Activated CD8-positive, alpha-beta T cell treated with anti-CD3 and anti-CD28 coated beads, Interleukin-2, amount 10 ng/mL, durations not matched to agents 7 days and 5 days (primary cell): ENCODE measurements at regions not wholly inside any gene's neighbourhood (a gene's known extent, or its start where the extent isn't known, plus 50 kb on each side); places are given as distances from the start of the nearest gene placed in this dataset.

ENCODE experiments used
- ATAC-seq: fragments of 150-1000 bp; cut with Tn5 transposase; one replicate; pipeline ENCODE4 v1.10.0; 2021; ENCODE audit warnings: moderate library complexity
- CTCF ChIA-PET: fragments of 350-600 bp; sonication (Branson Sonifier 250); formaldehyde crosslinking; loops from one replicate; lab custom pipeline; 2021; ENCODE audit warnings: antibody characterized with exemption; lab: Charles Lee
- POLR2A ChIA-PET: fragments of 350-600 bp; sonication (Branson Sonifier 250); formaldehyde crosslinking; loops from one replicate; lab custom pipeline; 2021; ENCODE audit warnings: antibody characterized with exemption; lab: Charles Lee
- DNase-seq: peaks from one replicate; pipeline ENCODE4 v3.0.0-alpha.2; 2020
- H3K27ac Mint-ChIP-seq: one replicate; pipeline ENCODE4 v1.8.0; 2021; ENCODE audit warnings: mild to moderate bottlenecking, mixed read lengths
- H3K27me3 Mint-ChIP-seq: one replicate; pipeline ENCODE4 v1.8.0; 2021; ENCODE audit warnings: low read depth, mixed read lengths
- H3K36me3 Mint-ChIP-seq: one replicate; pipeline ENCODE4 v1.8.0; 2021; ENCODE audit warnings: low read depth, mixed read lengths
- H3K4me1 Mint-ChIP-seq: one replicate; pipeline ENCODE4 v1.8.0; 2021; ENCODE audit warnings: low read depth, mixed read lengths
- H3K4me3 Mint-ChIP-seq: one replicate; pipeline ENCODE4 v1.8.0; 2021; ENCODE audit warnings: mild to moderate bottlenecking, mixed read lengths
- H3K9me3 Mint-ChIP-seq: one replicate; pipeline ENCODE4 v1.8.0; 2022; ENCODE audit warnings: mixed read lengths; ENCODE audit not compliant: insufficient read depth

DNA sequence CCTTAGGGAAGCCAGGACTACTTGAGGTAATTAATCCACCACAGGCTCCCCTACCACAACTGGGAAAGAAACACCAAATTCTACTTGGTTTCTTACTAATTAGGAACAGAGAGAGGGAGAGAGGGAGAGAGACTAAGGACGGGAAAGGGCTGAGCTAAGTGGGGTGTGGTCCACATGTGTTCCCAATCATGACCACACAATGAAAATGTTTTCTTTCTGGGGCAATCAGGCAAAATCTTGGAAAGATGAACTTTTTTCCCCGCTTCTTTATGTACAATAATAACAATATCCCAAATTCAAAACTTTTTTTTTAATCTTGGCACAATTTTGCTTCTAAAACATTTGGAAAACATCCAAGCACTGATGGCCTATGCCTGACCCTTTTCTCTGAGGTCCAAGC is 734.4 kb downstream of the MAFB start:
- no peaks in the 10 kb centered on the region for H3K4me1 Mint-ChIP-seq
- ATAC-seq (no peak), DNase-seq (no peak)
- no peak overlapping the region for H3K27ac Mint-ChIP-seq
- no peaks in the 10 kb centered on the region for H3K9me3 Mint-ChIP-seq
- no peaks in the 10 kb centered on the region for H3K36me3 Mint-ChIP-seq
- H3K27me3 Mint-ChIP-seq = no peaks in the 10 kb centered on the region
- no peak overlapping the region for H3K4me3 Mint-ChIP-seq
- ChIA-PET POLR2A (no interaction called here), CTCF (no interaction called here)

DNA sequence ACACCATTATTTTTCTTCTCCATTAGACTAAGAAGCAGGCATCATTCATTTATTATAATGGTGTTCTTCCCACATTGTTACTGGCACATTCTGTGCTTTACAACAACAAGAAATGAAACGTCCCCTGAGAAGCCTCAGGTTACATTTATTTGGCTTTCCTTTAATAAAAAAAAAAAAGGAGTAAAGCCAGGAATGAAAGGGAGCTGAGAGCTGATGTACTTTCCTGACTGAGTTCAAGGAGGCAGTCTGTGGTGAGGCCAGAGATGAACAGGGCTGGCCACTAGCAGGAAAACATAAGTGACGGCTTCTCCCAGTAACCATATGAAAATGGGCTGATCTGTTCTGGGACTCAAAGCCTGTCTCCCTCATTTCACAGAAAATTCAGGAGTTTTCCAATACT is 742.1 kb downstream of the MAFB start:
- Mint-ChIP-seq H3K27ac (no peak overlapping the region), H3K27me3 (no peaks in the 10 kb centered on the region), H3K9me3 (no peaks in the 10 kb centered on the region), H3K36me3 (no peaks in the 10 kb centered on the region), H3K4me1 (no peaks in the 10 kb centered on the region), H3K4me3 (no peak overlapping the region)
- ChIA-PET POLR2A (no interaction called here), CTCF (no interaction called here)
- DNase-seq = no peak
- no peak for ATAC-seq

DNA sequence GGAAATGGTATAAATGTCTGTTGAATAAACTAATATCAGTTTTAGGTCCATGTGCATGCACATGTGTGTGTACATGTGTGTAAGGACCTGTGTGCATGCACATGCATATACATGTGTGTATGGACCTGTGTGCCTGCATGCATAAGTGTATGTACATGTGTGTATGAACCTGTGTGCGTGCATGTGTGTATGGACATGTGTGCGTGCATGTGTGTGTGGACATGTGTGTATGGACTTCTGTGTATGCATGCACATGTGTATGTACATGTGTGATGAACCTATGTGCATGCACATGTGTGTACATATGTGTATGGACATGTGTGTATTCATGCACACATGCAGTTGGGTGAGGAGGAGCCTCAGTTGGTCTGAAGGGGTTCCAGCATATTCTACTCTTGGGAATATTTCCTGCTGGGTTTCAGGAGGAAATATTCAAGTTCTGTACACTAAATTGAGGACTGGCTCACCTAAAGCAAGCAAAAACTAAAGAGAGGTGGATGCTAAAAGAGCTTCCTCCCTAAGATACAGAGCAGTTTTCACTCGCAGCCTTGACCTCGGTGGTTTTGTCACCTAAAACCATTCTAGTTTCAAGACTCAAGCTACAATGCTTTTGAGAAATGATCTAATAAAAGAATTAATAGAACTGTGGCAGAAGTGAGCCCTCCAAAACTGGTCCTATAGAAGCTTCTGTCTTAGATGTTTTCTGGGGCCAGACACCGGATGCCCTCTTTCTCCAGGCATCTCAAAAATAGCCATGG is 742.8 kb downstream of the MAFB start:
- Mint-ChIP-seq H3K4me3 (no peak overlapping the region), H3K4me1 (no peaks in the 10 kb centered on the region), H3K9me3 (no peaks in the 10 kb centered on the region), H3K27me3 (no peaks in the 10 kb centered on the region), H3K27ac (no peak overlapping the region), H3K36me3 (no peaks in the 10 kb centered on the region)
- ATAC-seq (no peak), DNase-seq (no peak)
- ChIA-PET CTCF (no interaction called here), POLR2A (no interaction called here)

DNA sequence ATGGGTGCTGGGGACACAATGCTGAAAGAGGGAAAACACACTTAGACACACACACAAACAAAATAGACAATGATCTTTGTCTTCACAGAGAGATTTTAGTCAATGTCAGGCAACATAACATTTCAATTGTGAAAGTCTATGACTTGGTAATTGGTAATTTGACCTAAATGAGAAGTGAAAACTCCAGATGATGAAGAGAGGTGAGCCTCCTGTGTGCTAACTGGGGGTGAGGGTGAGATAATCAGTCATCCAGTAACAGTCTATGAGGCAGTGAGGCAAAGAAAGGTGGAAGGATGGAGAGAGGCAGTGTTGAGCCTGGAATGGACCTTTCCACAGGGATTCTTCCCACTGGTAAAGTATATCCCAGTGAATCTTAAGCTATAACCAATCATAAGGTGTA is 744.2 kb downstream of the MAFB start:
- no peaks in the 10 kb centered on the region for H3K9me3 Mint-ChIP-seq
- no peak overlapping the region for H3K4me3 Mint-ChIP-seq
- no peaks in the 10 kb centered on the region for H3K27me3 Mint-ChIP-seq
- ATAC-seq = no peak
- DNase-seq = no peak
- ChIA-PET POLR2A (no interaction called here), CTCF (no interaction called here)
- H3K27ac Mint-ChIP-seq = no peak overlapping the region
- H3K4me1 Mint-ChIP-seq = no peaks in the 10 kb centered on the region
- no peaks in the 10 kb centered on the region for H3K36me3 Mint-ChIP-seq

DNA sequence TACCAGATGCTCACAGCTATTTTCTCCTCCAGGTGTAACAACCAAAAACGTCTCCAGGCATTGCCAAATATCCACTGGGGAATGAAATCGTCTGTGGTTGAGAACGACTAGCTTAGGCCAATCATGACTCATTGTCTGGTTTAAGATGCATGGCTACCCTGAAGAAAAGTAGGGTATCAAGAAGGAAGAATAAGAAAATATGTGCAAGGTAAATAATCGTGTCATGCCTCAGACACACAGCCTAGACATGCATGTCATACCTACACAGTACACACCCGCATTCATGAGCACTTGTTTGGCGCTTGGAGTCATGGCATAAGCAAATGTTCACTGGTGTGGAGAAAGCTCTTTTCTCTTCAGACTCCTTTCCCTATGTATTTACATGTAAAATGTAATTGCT is 745.7 kb downstream of the MAFB start:
- ATAC-seq (no peak), DNase-seq (no peak)
- no peaks in the 10 kb centered on the region for H3K27me3 Mint-ChIP-seq
- H3K4me1 Mint-ChIP-seq = no peaks in the 10 kb centered on the region
- H3K27ac Mint-ChIP-seq = no peak overlapping the region
- no peaks in the 10 kb centered on the region for H3K36me3 Mint-ChIP-seq
- ChIA-PET CTCF (no interaction called here), POLR2A (no interaction called here)
- no peak overlapping the region for H3K4me3 Mint-ChIP-seq
- no peaks in the 10 kb centered on the region for H3K9me3 Mint-ChIP-seq

DNA sequence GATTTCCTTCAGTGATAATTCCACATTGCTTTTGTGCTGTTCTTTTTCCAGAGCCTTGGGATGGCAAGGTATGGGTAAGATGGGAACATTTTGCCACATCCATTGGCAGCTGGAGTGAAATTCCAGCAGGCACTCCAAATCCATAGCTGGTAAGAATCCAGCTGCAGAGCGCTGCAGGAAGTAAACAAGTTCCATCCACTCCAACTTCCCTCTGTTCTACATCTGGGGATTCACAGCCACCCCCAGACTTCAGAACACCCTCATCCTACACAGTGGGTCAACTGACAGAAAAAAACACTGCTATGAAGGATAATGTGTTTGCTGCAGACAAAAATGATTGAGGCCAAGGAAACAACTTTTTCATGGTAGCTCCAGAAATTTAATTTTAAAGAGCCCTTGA is 747.8 kb downstream of the MAFB start:
- no peak for ATAC-seq
- H3K4me1 Mint-ChIP-seq = no peaks in the 10 kb centered on the region
- no peak for DNase-seq
- no peaks in the 10 kb centered on the region for H3K36me3 Mint-ChIP-seq
- CTCF ChIA-PET = no interaction called here
- no peaks in the 10 kb centered on the region for H3K9me3 Mint-ChIP-seq
- H3K4me3 Mint-ChIP-seq = no peak overlapping the region
- POLR2A ChIA-PET = no interaction called here
- no peak overlapping the region for H3K27ac Mint-ChIP-seq
- H3K27me3 Mint-ChIP-seq = no peaks in the 10 kb centered on the region

DNA sequence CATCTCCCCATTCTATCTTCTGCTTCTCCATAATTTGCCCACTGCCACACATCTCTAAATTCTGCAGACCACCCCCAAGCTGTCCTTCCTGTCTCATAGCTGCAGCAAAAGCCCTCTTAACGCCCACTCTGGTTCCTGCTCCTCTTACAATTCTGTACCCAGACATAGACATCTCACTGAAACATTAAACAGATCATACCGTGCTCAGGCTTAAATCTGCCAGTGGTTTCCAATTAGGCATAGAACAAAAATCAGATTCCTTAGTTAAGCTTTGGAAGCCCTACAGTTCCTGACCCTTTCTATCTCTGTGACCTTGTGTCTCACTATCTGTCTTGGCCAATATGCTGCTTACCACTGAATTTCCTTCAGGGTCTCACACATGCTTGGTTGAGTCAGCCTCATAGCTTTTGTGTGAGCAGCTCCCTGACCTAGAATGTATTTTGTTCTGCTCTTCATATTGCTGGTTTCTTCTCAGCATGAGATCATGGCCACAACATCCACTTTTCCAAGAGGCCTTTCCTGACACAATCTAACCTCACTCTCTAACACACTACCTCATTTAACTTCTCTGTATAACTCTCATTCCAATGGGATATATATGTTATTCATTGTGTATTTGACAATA is 749.7 kb downstream of the MAFB start:
- POLR2A ChIA-PET = no interaction called here
- CTCF ChIA-PET = no interaction called here
- no peaks in the 10 kb centered on the region for H3K4me1 Mint-ChIP-seq
- no peaks in the 10 kb centered on the region for H3K9me3 Mint-ChIP-seq
- no peak overlapping the region for H3K27ac Mint-ChIP-seq
- H3K4me3 Mint-ChIP-seq = no peak overlapping the region
- no peak for DNase-seq
- no peaks in the 10 kb centered on the region for H3K36me3 Mint-ChIP-seq
- no peak for ATAC-seq
- H3K27me3 Mint-ChIP-seq = no peaks in the 10 kb centered on the region

DNA sequence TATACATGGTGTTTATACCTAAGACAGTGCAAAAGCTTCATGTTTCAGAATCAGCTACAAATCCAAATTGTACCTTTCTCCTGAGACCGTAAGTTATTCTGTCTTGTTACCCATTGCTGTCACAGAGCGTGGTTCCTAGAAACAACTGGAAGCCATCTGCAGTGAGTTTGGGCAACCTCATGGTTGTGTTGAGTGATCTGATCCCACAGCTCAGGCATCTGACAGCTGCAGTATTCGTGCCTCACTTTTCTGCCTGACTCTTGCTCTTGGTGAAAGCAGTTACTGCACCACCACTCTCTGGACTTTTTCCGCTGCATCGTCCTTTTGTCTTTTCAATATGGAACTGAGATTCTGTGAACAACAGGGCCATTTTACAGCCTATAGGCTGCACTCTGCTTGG is 752.6 kb downstream of the MAFB start:
- Mint-ChIP-seq H3K36me3 (no peaks in the 10 kb centered on the region), H3K27ac (no peak overlapping the region), H3K4me1 (no peaks in the 10 kb centered on the region), H3K27me3 (no peaks in the 10 kb centered on the region), H3K9me3 (no peaks in the 10 kb centered on the region), H3K4me3 (no peak overlapping the region)
- POLR2A ChIA-PET = no interaction called here
- CTCF ChIA-PET = no interaction called here
- no peak for DNase-seq
- ATAC-seq = no peak

DNA sequence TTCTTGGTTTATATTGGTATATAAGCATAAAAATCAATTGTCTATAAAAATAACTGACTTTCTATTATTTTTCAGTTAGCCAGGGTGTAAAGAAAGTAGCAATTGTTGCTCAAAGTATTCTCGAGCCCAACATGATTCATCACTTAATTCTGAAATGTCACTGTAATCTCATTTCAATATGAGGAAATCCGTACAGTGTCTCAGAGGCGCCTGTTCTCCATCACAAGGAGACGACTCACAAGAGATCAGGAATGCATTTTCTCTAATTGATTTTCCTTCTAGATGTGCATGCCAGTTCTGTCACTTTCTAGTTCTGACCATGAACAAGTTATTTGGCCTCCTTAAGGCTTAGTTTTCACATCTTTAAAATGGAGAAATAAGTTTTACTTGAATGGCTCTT is 753.1 kb downstream of the MAFB start:
- POLR2A ChIA-PET = no interaction called here

DNA sequence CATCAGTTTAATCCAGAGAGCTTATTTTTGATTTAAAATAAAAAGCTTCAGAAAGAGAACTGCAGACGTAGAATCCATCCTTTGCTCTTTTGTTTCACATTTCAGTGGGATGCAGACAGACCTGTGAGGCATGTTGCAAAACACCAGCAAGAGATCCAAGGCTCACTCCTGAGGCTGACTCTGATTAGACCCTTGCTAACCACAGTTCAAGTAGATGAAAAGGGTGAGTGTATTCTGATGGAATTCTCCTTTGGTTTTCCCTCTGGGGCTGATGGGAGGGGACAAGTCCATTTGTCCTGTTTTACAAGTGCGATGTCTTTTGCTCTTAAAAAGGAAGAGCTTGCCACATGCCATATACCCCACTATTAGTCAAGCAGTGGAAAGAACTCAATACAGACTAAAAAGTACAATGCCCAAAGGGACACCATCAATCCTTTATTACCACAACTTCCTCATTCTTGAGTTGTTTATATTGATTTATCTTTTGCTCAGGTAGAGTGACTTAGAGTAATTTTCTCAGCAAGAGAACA is 772.7 kb downstream of the MAFB start:
- H3K27me3 Mint-ChIP-seq = no peaks in the 10 kb centered on the region
- ChIA-PET CTCF (no interaction called here), POLR2A (no interaction called here)
- no peaks in the 10 kb centered on the region for H3K36me3 Mint-ChIP-seq
- no peak overlapping the region for H3K27ac Mint-ChIP-seq
- no peaks in the 10 kb centered on the region for H3K9me3 Mint-ChIP-seq
- ATAC-seq = no peak
- H3K4me3 Mint-ChIP-seq = no peak overlapping the region
- no peak for DNase-seq
- H3K4me1 Mint-ChIP-seq = no peaks in the 10 kb centered on the region

More for the DNA sequence above, 753.1 kb downstream of the MAFB start:
- ATAC-seq (no peak), DNase-seq (no peak)
- no peaks in the 10 kb centered on the region for H3K4me1 Mint-ChIP-seq
- H3K36me3 Mint-ChIP-seq = no peaks in the 10 kb centered on the region
- H3K4me3 Mint-ChIP-seq = no peak overlapping the region
- CTCF ChIA-PET = no interaction called here
- H3K9me3 Mint-ChIP-seq = no peaks in the 10 kb centered on the region
- H3K27me3 Mint-ChIP-seq = no peaks in the 10 kb centered on the region
- H3K27ac Mint-ChIP-seq = no peak overlapping the region

DNA sequence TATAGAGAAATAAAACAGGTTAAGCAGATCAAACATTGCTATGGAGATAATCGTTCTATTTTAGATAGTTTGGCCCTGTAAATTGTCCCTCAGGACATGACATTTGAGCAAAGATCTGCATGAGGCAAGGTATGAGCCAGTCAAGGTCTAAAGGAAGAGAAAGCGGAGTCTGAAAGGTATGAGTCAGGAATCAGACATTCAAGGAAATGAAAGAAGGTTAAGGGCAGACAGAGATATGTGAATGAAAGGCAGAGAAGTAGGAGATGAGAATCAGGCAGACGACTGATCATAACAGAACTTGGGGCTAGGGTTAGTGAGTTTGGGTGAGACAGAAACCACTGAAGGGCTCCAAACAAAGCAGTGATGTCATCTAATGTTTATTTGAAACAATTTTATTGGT is 775.8 kb downstream of the MAFB start:
- Mint-ChIP-seq H3K27me3 (no peaks in the 10 kb centered on the region), H3K36me3 (no peaks in the 10 kb centered on the region), H3K27ac (no peak overlapping the region), H3K9me3 (no peaks in the 10 kb centered on the region), H3K4me3 (no peak overlapping the region), H3K4me1 (no peaks in the 10 kb centered on the region)
- CTCF ChIA-PET = no interaction called here
- POLR2A ChIA-PET = no interaction called here
- no peak for DNase-seq
- no peak for ATAC-seq

DNA sequence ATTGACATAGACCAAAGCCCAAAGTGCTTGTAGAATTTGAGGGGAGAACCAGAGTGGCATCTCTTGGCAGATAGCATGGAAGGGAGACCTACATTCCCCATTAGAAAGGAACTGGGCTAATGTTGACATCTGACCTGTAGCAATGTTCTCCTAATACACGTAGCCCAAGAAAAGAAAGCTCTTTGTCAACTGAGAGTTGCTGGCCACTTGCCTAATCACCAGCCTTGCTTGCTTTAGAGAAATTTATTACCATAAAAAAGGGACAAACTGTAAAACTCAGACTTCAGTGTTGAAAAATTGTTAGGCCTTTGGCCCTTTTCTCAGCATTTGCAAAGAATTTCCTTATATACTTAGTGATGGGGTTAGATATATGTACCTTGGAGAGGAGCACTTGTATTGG is 777.5 kb downstream of the MAFB start:
- Mint-ChIP-seq H3K36me3 (no peaks in the 10 kb centered on the region), H3K27me3 (no peaks in the 10 kb centered on the region), H3K27ac (no peak overlapping the region), H3K4me3 (no peak overlapping the region), H3K4me1 (no peaks in the 10 kb centered on the region), H3K9me3 (no peaks in the 10 kb centered on the region)
- DNase-seq (no peak), ATAC-seq (no peak)
- CTCF ChIA-PET = no interaction called here
- POLR2A ChIA-PET = no interaction called here
